ENCODE measurements at regions not wholly inside any gene's neighbourhood (a gene's known extent, or its start where the extent isn't known, plus 50 kb on each side); places are given as distances from the start of the nearest gene placed in this dataset.

DNA sequence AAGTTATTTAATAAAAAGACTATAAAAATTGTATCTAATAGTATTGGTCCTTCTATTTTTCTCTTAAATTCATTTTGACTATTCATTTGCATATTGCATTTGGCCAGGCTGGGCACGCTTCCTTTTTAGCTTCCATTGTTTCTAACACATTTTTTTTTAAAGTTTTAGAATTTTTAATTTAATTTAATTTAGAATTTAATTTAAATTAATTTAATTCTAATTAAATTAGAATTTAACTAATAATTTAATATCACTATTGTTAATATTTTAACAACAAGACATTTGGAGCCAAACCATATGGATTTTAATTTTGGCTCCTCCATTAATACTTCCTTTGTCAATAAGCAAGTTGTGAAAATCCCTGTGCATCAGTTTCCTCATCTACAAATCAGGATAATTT is 856.9 kb upstream of the SEL1L start:
- DNase-seq, result no peak

DNA sequence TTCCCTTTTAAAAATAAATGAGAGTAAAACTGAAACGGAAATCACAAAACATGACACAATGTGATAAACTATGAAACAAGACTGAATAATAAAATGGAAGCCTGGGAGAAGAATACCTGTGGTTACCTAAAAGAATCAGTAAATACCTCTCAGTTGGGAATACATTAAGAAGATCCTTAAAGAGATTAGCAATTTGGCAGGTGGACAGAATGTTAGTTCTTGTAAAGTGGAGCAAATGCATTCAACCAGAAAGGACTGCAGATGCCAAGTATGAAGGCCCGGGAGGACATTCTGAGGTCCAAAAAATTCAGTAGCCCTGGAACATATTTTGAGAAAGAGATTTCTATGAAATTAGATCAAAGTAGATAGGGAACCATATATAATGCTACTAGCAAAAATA is 861.3 kb upstream of the SEL1L start:
- DNase-seq, result no peak

DNA sequence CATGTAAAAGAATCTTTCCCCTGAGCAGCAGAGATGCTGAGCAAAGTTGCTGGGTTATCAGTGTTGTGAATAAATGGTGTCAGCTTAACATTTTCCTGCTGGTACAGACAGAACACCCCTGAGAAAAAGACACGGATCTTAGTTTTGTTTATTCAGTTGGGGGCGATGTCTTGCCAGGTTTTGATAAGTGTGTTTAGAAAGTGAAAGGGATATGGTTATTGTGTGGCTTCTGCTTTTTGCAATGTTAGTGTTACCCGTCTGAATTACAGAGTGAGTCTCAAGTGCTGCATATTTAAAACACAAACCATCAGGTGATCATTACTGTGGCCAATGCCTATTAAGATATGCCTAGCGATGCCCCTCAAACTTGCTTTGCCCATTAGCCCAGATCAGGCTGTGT is 864.6 kb upstream of the SEL1L start:
- no peak for DNase-seq

DNA sequence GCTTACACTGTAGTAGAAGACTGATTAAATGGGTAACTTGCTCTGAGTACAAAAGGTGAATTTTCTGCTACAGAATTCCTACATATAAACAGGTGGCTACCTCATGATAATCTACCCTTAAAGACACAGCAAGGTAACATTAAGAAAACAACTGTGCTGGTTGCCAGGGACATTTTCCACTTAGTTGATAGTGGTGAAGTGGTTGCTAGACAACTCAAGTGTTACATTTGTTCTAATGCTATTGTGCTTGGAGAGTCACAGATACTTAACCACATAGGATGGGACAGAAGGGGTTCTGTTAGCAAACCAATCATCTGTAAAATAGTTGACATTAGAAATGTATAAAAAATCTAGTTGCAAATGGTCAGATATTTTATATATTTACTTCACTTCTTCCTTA is 870.3 kb upstream of the SEL1L start:
- no peak for DNase-seq

DNA sequence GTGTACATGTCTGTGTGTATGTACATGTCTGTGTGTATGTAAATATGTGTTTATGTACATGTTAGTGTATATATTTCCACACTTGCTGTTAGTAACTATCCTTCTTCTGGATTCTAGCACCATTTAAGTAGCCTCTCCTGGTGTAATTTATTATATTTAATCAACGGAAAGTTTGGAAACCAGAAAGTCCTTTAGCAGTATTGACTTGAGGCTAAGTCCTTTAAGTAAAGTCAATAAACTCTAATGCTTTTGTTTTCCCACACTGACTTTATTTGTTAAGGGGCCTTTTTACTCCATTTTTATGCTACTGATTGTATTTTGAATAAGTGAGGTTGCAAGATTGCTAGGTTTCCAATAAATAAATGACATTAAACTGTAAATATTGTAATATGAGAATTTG is 876.4 kb upstream of the SEL1L start:
- DNase-seq, result no peak

DNA sequence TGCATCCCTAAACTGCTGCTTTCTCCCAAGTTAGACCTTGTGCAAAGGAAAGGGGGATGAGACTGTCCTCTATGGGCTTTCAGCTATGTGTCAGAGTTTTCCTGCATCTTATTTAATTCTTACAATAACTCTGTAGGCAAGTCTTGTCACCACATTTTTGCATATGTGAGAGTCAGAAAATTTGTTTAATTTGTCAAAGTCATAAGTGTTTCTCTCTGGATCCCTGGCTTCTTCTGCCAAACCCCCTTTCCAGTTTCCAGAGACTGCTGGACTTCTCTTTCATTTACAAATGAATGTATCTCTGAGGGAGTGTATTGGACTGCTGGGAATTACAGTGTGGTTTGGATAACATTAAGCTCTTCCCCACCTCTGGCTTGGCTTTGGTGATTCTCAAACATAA is 877.6 kb upstream of the SEL1L start:
- no peak for DNase-seq

DNA sequence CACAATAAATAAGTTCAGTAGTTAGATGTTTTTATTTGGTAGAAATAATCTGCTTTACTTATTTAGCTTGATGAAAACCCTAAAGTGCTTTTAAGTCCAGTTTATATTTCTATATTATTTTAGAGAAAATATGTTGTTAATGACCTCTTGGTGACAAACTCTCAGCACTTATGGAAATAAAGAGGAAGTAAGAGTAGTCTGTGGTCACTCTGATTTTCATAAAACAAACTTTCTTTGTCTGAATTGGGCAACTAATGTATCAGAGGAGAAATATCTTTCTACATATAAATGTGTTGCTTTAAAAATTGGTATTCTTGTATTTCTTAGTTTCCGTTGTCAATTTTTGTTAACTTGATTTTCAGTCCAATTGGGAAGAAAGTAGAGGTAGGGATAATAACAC is 878.9 kb upstream of the SEL1L start:
- no peak for DNase-seq

DNA sequence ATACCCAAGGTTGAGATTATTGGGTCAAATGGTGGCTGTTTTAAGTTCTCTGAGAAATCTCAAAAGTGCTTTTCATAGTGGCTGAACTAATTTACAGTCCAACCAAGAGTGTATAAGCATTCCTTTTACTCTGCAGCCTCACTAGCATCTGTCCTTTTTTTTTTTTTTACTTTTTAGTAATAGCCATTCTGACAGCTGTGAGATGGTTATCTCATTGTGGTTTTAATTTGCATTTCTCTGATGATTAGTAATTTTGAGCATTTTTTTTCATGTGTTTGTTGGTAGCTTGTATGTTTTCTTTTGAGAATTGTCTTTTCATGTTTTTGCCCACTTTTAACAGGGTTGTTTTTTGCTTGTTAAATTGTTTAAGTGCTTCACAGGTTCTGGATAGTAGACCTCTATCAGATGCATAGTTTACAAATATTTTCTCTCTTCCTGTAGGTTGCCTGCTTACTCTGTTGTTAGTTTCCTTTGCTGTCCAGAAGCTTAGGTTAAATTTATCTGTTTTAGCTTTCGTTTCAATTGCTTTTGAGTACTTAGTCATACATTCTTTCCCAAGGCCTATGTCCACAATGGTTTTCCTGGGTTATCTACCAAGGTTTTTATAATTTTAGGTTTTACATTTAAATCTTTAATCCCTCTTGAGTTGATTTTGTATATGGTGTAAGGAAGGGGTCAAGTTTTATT is 881.3 kb upstream of the SEL1L start:
- DNase-seq, result no peak

DNA sequence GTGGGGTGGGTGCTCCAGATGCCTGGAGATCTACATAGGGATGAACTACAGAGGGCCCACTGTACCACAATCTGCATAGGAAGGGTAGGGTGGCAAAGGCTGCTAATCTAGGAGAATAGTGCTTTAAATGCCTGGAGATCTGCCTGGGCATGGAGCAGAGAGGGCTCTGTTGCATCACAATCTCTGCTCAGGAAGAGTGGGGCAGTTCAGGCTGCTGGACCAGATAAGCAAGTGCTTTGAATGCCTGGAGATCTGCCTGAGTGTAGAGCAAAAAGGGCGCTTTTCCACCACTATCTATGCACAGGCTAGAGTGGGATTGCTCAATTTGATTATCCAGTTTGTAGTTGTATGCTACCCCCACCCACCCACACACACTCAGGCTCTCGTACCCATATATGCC is 886.3 kb upstream of the SEL1L start:
- no peak for DNase-seq

DNA sequence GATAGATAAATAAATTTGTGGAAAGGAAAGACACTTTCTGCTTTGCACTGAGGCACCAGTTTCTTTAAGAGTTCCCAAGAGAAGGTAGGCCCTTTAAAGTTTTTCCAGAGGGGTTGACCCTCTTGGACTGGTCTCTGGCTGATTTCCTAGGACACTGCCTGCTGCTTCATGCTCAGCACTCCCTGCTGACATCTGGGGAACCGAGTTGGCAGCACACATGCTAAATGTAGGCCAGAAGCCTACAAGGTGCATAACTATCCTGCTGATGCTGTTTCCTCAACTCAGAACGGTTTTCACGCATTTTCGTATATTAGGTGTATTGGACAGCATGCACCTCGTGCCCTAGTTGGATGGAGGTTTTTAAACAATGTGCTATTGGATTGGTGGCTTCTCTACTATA is 887.2 kb upstream of the SEL1L start:
- no peak for DNase-seq

DNA sequence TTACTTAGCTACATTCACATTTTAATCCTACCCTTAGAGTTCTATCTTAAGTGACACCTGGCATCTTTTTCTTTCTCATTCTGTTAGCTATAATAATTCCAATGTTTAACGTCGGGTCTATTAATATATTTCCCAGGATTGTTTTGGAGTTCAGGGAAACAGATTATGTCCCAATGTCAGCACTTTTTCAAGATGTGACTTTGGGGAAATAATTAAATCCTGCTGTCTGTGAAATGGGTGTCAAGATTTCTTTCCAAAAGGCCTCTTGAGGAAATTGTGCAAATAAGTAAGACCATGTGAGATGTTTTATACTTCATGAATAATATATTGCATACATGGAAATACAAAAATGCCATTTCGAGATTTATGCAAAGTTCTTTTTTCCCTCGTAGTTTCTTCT is 887.6 kb upstream of the SEL1L start:
- no peak for DNase-seq

DNA sequence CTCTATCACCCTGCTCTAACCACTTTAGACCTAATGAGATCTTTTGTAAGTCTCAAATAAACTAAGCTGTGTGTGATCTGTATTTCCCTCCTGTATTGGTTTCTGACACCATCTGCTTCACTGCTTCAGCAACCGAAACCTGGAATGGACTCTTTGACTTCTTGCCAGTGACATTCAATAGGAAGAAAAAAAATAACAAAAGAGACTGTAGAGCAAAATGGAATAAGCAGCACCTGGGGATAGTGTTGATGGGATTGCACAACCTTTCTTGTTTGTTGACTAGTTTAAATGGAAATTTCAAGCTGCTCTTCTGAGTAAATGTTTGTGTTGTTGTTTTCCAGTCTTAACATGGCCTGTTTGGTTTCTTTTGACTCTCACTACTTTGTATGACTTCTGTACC is 888.6 kb upstream of the SEL1L start:
- no peak for DNase-seq

DNA sequence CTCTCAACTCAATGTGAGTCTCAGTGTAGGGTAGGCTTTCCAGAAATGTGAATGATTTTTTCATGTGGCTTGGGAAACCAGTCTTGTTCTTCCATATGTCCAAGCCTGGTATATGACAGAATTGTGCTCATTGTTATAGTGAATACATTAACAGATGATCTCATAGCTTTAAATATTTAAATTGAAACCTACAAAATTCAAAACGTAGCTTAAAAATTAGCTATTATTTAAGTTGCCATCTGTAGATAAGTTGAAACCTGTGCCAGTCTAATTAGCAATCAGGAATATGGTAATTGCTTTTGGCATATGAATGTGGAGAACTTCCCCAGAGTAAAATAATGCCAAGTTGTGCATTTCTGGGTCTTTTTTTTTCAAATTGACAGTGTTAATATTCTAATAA is 891.6 kb upstream of the SEL1L start:
- DNase-seq, result no peak

DNA sequence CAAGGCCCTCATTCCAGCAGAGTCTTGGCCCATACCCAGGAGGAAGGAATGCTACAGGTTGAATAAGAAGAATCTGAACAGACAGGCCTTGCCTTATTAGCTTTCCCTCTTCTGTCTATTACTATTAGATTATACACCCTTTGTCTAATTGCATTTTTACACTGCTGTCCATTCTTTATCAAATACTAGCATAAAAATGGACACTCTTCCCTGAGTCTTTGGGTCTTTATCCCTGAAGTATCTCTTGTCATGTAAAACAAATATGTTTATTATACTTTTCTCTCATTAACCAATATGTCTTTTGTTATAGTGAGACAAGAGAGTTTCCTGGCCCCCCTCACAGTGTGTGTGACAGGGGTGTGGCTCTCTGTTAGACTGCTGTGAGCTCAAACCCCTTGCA is 897.4 kb upstream of the SEL1L start:
- no peak for DNase-seq

DNA sequence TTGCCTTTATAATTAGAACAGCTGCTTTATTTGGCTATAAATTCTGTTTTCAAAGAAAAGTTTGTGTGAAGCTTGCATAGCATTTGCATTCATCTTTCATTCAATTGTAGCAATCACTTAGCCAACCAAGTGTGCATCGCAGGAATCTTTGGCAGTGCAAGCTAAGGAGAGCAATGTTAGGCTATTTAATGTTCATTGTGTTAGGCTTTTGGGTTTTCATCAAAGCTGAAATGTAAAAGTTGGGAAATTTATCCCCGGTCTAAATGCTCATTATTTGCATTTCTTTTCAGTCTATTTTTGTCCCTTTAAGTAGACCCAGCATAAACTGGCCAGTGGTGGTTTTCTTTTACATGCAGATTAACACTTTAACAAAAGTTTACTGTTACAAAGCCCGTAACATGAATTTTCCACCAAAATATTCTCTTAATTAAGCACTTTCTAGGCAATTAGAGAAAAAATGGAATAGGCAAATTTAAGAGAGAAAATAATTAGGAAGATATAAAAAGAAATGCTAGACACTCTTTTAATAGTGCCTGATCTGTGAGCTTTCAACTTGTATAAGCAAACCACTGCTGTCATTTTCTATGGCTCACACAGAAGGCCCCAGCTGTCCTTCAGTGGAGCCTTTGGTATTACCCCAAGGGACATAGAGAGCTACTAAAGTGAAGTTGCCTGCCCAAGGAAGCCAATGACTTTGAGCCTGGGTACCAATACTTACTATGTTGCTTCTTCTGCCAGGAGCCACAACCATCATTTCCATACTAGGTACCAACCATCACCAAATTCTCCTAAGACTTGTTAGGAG is 898.9 kb upstream of the SEL1L start:
- DNase-seq, result no peak

DNA sequence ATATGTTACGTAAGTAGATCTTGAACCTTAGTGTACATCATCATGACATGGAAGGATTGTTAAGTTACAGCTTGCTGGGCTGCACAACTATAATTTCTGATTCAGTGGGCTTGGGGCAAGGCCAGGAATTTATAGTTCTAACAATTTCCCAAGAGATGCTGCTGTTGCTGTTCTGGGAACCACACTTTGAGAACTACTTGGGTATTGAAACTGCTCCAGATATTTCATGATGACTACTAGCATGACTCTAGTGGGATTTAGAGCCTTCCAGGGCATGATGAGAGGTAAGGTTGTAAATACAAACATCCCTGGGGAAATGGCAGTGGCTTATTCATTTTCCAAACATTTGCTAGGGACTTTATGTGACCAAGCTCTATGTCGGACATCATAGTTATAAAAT is 904.8 kb upstream of the SEL1L start:
- DNase-seq, result no peak

DNA sequence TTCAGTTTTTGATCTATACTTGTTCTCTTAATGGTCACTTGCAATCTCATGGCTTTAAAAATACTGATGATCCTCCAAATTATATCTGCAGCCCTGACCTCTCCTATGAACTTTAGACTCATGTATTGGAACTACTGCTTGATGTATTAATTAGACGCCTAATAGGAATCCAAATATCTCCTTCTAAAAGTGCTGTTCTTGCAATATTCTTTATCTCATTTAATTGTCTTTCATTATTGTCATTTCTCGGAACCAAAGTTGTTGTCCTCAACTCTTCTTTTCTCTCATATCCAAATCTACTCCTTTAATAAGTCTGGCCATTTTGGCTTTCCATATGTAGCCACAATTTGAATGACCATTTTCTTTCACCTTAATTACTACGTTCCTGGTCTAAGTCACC is 907.6 kb upstream of the SEL1L start:
- no peak for DNase-seq

DNA sequence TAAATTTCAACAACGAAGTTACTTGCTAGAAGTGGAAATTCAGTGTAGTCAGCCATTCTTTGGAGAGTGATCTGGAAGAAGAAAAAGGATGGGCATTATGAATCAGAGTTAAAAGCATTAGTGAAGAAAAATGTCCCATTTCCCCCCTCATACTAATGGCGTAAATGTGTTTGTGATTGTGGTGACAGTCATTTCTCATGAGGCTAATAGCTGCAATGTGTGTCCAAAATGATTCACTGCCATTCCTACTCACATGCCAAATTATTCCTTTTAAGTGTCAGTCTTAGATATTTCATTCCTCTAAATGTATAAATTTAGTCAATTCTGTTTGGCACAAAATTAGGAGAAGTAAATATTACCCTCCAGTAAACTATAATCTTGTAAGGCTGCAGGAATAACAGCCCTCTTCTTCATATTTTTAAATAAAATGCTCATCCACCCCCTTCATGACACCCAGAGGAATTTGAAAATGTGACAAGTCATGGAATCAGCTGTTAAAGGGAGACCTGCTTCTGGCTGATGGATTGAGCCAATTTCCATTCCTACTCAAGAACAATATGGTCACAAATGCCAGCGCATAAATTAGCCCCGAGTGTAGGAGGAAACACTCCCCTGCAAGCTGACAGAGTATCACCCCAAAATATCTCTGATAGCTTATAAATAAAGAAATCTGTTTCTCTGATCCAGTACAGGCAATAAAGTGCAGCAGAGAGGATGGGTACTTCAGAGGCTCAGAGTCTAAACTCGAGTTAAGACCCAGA is 912.3 kb upstream of the SEL1L start:
- no peak for DNase-seq

DNA sequence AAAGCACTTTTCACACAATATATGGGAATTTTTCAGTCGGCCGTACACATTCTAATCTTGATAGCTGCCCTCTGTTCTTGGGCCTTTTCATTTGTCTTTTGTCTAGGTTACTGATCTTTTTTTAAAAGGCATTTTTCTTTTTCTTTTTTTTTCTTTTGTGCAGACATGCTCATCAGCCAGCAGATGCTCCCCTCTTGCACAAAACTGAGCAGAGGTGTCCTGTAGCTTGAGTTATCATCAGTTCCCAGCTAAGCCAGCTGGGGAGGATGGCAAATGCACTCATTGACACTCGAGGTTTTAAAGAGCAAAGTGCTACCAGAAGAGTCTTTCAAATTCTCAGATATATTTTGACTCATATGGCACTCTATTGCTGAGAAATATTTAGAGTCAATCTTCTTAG is 913.9 kb upstream of the SEL1L start:
- DNase-seq, result no peak

DNA sequence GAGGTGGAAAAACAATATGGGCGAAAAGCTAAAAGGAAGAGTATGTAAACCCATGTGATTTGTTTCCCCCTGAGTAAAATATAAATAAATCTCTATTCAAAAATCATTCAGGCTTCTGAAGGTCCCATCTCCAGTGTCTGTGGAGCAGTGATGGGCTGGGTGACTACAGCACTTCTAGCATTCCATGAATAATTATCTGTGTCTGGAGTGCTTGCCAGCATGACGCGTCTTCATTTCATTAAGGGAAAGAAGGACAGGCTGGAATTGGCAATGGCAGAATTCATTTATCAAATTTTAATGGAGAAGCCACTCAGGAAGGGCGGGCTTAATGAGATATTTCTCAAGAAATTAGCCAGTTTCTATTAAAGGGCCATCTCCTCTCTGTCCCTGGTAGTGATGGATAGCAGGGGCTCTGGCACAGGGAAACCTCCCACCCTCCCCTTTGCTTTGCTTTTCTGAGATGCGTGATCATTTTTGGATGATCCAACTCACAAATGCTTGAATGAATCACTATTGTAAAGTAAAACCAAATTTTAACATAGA is 916.3 kb upstream of the SEL1L start:
- no peak for DNase-seq

DNA sequence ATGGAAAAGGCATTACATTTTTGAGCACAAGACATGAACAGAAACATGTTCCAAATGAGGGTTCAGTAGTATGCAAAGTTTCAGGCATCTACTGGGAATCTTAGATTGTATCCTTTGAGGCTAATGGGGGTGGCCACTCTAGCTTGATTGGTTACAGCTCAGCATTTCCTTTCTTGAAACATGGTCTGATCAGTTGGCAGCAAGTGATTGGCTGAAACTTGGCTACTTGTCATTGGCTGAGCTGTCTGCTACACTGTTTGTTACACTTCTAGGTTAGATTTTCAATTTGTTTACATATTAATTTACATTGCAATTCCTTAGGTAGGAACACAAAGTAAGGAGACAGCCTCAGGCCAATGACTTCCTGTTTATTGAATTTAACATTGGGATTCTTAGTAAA is 918.0 kb upstream of the SEL1L start:
- no peak for DNase-seq

DNA sequence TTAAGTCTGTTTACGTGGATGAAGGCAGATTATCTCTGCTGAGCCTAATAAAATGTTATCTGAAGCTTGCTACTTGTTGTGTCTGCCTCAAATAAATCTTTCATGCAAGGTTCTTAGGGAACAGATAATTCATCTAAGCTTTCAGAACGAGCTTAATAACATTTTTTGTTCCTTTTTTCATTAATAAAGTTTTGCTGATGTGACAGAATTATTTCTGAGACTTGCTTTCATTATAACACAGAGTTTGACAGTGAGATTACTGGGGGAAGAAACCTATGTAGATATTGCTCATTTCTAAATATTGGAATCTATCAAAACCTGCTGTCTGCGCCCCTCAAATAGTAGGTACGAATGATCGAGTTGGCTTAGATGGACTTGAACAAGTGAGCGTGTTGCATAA is 948.7 kb upstream of the SEL1L start:
- DNase-seq, result no peak

DNA sequence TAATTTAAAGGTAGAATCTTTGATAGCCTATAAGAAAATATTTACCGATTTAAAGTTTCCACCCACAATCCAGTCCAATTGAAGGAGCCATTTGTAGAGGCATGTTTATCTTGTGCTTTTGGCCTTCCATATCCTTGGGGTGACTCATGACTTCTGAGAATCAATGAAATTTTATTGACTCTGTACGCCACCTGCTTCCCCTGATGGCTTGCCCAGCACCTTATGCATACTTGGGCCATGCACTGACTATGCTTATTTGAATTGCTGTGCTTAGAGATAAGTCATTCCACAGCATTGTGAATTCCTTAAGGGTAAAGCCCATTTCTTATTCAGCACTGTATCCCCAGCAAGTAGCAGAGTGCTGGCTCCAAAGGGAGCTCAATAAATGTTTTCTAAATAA is 954.8 kb upstream of the SEL1L start:
- no peak for DNase-seq

DNA sequence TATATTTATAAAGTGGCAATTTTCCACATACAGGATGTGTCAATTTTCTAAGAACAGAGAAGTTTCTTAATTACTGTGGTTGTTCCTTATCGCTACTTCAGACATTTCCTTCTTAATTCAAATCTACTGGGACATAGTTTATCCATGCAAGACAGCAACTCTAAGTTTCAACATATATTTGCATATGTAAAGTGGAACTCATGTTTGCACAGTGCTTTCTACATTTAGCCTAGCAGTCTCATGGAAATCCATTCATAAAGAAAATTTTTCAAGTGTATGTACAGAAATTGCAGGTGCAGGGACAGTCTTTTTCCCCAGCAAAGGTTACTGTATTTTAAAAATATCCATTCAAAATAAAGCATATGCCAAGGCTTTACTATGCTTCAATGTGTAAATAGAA is 956.7 kb upstream of the SEL1L start:
- DNase-seq, result no peak
